ENCODE measurements at regions not wholly inside any gene's neighbourhood (a gene's known extent, or its start where the extent isn't known, plus 50 kb on each side); places are given as distances from the start of the nearest gene placed in this dataset.

DNA sequence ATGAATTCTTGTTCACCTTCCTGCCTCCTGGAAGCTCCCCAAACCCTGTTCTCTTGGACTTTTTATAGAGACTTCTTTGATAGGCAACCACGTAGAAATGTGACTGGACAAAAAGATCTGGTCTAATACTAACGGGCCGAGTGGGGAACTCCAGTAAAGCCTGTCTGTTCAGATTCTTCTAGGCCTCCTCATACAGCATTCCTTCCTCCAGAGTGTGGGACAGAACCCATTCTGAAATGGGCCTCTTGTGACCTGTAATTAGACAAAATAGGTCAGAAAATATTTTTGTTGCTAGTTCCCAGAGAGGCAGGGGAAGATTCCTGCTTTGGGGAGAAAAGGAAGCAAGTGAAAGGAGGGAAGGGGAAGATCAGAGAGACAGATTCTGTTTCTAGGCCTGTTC, 374.3 kb downstream of the CDH26 start:
- no peak for DNase-seq

- DNase-seq, result no peak
These were observed 376.7 kb downstream of the CDH26 start for GRCh38 chr20:60334911-60335310.

DNA sequence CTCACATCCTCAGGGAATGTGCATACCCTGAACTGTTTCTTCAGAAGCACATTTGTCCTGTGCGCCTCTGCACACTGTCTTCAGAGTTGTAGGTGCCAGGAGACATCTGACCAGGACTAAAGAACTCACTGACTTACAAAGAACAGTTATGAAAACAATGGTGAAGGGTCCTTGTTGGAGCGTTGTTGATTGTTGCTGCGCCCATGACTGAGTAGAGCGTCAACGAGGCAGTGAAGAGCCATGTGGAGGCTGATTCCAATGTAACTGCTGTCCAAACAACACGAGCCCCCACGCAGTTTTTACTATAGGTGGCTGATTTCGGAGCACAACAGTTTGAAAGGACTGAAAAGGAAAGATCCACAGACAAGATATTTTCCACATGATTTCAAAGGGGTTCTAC, 380.3 kb downstream of the CDH26 start:
- no peak for DNase-seq

- no peak for DNase-seq
These were observed 381.5 kb downstream of the CDH26 start for GRCh38 chr20:60339738-60340137.

GRCh38 chr20:60340232-60340631, 382.0 kb downstream of the CDH26 start:
- DNase-seq, result no peak

DNA sequence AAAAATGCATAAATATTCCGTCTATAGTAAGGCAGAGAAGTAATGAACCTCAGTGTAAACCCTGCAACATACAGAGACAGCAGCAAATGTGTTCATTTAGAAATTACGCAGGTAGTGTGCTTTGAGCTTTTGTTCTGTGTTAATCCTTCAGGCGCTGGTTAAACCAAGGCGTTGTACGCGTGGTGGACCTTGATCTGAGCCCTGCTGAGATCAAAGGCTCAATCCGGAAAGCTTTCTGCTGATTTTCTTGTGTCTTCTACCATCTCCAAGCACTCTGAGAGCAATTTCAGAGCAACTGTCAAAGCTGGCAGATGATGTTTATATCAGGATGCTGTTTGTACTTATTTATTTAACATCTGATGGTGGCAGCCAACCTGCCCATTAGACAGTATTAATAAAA, 382.8 kb downstream of the CDH26 start:
- no peak for DNase-seq

GRCh38 chr20:60345106-60345505, 386.9 kb downstream of the CDH26 start:
- no peak for DNase-seq

DNA sequence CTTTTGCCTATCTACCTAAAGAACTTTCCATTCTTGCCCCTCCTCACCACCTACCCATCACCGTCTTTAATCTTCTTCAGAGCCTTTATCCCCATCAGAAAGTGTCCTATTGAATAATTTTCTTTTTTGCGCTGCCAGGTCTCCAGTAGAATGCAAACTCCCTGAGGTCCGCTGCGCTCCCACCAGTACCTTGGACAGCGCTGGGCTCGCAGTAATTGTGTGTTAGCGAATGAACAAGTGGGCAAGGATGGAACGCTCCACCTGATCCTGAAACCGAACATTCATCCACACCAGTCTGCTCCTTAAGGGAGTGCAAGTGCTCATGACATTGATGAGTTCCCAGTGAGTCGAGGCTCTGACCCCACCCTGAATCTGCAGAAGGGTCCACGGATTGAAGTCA, 391.2 kb downstream of the CDH26 start:
- DNase-seq, result no peak

- no peak for DNase-seq
These were observed 393.8 kb downstream of the CDH26 start for GRCh38 chr20:60352017-60352416.

GRCh38 chr20:60352596-60352995, 394.4 kb downstream of the CDH26 start:
- DNase-seq, result no peak

GRCh38 chr20:60354024-60354580, 395.9 kb downstream of the CDH26 start:
- no peak for DNase-seq

DNA sequence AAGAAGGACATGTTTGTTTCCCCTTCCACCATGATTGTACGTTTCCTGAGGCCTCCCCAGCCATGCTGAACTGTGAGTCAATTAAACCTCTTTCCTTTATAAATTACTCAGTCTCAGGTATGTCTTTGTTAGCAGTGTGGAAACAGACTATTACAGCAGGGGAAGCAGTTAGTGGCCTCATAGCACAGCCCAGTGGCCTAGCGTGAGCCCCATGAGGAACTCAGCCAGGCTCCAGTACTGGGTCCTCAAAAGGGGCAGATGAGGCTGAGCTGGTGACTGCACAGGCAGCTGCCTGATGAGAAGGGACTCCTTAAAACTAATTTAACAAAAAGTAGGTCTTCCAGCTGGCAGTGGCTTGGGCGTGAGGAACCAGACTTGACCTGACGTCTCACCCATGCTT, 399.9 kb downstream of the CDH26 start:
- no peak for DNase-seq

DNA sequence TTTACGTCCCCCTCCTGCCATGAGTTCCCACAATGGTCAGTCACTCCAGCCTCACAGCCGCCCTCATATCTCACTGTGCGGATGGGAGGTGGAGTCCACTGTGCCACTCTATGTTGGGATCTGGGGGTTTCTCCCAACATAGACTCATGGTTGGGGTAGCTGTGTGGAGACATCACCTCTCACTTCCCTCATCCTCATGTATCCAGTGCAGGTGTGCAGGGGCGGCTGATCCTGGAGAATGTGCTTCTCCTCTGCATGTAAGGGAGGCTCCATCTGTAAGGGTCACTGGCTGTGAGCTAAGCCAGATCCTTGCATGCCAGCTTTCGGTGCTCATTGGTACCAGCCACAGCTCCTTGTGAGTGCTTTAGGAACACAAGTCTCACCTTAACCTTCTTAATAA, 400.8 kb downstream of the CDH26 start:
- no peak for DNase-seq

GRCh38 chr20:60361761-60362395, 403.7 kb downstream of the CDH26 start:
- no peak for DNase-seq

GRCh38 chr20:60362531-60362930, 404.3 kb downstream of the CDH26 start:
- no peak for DNase-seq

GRCh38 chr20:60363698-60364097, 405.5 kb downstream of the CDH26 start:
- no peak for DNase-seq

- no peak for DNase-seq
These were observed 406.9 kb downstream of the CDH26 start for GRCh38 chr20:60365064-60365666.

DNA sequence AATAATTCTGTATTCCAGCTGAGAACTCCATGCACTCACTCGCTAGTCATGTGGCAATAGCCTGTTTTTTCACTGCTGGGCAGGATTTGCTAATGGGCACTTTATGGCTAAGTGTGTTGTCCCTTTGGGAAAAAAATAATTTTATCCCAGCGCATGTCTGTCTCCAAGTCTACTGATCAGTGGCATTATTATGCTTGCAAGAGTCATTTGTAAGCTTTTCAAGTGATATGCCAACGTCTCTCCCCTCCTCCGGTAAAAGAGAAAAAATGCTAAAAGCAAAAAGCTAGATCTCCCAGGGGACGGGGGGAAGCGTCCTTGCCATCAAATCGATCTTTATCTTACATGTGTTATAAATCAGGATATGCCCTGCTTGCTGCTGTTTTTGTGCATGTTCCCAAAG, 407.7 kb downstream of the CDH26 start:
- no peak for DNase-seq

DNA sequence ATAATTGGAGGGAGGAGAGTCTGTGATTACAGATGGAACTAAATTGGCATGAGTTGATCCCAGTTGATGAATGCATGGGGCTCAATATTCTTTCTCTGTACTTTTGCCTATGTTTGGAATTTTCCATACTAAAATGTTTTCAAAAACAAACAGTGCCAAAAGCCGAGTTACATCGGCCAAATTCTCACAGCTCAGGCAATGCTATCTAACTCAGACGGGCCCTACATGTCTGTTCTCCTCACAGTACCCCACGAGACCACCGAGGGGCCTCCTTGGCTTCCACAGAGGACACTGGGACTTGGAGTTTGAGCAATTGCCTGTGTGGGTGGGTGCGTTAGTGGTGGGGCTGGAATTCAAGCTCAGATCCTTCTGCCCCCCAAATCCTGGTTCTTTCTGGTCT, 413.2 kb downstream of the CDH26 start:
- DNase-seq, result no peak

DNA sequence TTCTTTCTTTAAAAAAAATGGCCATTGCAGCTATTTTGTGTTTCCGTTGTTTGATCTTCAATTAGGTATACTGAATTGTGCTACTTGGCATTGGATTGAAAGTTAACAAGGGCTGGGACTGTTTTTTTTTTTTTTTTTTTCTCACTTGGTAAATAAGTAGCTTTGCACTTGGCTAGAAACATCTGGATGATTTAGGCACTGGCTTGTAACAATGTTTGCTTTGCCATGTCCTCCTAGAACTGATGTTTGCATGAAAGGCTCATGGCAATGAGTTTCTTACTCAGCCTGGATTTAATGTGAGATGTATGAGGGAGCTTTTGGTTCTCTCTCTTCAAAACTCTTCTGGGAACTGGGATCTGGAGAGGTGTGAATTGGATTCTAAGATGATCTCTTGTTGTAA, 414.1 kb downstream of the CDH26 start:
- DNase-seq, result no peak

DNA sequence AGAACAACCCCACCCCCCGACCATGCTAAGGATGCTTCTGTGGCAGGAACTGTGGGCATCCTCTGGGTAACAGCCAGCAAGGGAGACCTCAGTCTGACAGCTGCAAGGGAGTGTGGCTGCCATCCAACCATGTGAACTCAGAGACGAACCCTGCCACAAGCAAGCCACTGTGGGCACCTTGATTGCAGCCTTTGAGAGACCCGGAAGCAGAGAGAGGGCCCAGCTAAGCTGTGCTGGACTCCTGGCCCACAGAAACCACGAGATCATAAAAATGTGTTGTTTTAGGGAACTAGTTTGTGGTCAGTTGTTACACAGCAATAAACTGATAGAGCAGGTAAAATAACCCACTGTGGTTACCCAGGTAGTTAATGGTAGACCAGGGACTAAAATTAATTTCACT, 414.6 kb downstream of the CDH26 start:
- DNase-seq, result no peak

GRCh38 chr20:60378620-60379019, 420.4 kb downstream of the CDH26 start:
- DNase-seq, result no peak

- DNase-seq, result no peak
These were observed 423.6 kb downstream of the CDH26 start for GRCh38 chr20:60381643-60382400.

GRCh38 chr20:60389441-60389840, 431.2 kb downstream of the CDH26 start:
- DNase-seq, result no peak
